Stimulated activated CD8-positive, alpha-beta memory T cell treated with anti-CD3 and anti-CD28 coated beads, Interleukin-2, amount 100 ng/mL, for 1 hour (primary cell): ENCODE measurements at regions not wholly inside any gene's neighbourhood (a gene's known extent, or its start where the extent isn't known, plus 50 kb on each side); places are given as distances from the start of the nearest gene placed in this dataset.

Source experiments
- DNase-seq, 2 donors: peaks; one replicate each; pipeline ENCODE4 v3.0.0-alpha.2; 2020; ENCODE audit warnings: low read depth in 2 of 2

DNA sequence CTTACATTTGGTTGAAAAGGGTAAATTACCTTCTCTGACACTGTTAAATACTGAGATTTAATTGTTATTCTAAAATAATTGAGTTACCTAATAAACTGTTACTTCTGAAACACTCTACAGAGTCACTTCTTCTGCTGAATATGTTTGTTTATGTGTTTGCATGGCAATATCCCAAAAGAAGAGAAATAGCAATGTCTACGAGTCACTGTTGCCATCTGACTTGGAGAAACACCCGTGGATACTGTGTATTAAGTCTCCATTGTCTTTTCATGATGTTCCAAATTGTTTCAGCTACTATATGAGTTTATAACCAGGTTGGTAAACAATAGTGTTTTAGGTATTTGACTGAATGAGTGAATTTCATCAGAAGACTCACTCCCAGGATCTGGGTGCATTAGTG, 754.2 kb upstream of the ID2 start:
- DNase-seq: no peak

DNA sequence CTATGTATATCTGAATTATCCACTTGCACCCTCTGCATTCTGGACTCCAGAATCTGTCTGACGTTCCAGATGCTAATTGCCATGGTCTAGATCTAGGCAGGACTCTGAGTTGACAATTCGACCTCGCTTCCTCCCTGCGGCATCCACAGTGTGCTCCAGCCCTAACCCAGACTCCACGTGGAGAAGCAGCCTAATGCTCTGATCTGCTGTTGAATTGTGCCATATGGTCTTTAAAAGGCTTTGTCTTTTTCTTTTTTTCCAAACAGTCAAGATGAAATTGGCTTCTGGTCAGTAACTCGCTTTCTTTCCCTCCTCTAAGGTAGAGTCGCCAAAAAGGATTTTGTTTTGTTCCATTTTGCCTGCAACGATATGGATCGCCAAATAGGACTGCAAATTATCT, 752.6 kb upstream of the ID2 start:
- no peak for DNase-seq

DNA sequence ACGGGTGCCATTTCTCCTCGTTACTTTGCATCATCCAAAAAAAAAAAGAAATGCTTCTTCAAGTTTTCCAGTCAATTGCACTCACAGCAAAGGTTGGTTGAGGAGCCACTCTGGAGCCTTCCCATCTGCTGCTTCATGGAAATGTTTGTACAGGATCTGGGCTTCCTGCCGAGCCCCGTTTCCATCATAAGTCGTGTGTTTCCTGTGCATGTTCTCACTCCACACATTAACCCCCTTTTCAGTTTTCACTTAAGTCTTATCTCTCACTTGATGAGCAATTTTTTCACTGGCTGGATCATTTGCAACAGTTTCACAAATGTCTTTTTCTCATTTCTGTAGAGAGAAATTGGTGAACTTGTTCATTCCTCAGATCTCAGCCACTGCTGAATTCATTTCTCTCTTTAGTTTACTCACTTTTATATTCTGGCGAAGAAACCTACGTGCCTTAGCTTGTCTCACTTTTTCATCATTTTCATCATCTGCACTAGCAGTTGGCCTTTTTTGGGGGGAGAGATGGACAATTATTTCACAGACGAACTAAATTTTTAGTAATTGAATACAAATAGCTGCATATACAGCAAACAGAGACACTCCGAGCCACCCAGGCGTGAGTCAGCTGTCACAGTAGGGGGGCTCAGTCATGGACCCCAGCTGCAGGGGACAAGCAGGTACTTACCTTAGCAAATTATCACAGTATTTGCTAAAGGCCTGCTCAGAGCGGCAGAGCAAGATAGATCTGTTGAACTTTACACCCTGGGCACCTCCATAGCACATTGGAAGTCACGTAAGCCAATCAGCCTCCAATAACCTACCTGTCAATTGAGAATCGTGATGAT, 750.8 kb upstream of the ID2 start:
- no peak for DNase-seq

DNA sequence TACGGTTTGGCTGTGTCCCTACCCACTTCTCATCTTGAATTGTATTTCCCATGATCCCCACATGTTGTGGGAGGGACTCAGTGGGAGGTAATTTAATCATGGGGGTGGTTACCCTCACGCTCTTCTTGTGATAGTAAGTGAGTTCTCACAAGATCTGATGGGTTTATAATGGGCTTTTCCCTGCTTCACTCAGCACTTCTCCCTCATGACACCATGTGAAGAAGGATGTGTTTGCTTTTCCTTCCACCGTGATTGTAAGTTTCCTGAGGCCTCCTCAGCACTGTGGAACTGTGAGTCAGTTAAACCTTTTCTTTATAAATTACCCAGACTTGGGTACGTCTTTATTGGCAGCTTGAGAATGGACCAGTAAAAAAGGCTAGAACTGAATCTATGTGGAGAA, 750.0 kb upstream of the ID2 start:
- DNase-seq: no peak

DNA sequence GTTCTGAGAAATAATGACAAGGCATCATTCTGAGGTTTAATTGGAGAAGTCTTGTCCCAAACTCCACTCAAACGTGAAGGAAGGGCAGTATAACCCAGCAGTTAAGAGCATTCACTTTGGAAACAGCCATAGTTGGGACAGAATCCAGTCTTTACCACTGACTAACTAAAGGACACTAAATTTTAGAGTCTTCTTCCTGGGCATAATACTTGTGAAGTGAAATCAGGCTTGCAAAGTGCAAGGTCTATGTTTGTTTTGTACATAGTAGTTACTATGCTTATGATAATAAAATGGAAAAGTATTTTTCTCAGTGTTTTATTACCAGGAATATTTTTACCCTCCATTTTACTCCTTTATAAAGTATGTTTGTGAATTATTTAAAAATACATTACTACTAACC, 748.2 kb upstream of the ID2 start:
- no peak for DNase-seq

DNA sequence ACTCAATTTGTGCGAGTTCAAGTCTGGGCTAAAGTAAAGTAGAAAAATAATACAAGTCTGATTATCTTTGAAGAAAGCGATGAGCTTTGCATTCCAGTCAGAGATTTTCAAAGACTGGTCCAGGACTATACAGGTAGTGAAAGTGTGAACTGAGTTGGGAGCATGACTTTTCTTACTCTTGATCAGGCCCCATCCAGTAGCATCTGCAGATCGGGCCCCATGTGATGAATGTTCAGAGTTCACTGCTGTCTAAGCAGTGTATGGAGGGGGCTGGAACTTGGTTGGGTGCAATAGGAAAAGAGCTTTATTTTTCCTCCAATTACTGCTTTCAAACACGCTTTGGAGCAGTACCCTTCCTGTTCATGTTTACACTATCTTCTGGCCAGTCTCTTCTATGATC, 747.4 kb upstream of the ID2 start:
- no peak for DNase-seq

DNA sequence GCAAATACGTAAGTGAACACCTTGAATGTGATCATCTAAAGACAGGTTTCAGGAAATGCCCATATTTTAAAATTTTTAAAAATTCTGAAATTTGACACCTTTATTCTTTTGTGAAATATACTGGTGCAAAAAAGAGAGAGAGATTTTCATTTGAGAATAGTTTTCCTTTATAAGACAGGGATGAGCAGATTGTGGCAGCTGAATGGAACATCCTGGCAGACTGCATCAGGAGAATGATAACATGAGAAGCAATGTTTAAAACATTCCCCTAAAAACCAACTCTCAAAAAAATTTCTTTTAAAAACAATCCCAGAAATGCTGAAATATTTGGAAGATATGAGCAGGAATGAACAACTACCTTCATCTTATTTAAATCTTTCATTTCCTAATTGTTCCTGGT, 744.8 kb upstream of the ID2 start:
- DNase-seq: no peak

DNA sequence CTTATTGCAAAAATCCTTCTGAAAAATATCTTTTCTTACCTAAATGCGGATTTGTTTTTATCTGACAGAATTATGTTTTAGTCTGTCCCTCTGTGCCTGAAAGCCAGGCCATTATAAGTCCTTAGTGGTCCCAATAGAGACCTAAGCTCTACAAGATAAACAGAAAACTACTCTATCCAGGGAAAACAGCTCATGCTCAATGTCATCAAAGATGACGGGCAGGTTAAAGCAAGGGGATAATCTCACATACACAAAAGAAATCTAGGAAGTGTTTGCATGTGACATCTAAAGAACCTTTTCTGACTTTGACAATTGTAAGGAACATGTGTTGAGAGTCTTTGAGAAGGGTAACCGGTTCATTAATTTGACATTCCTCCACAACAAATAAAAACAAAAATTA, 741.1 kb upstream of the ID2 start:
- no peak for DNase-seq

DNA sequence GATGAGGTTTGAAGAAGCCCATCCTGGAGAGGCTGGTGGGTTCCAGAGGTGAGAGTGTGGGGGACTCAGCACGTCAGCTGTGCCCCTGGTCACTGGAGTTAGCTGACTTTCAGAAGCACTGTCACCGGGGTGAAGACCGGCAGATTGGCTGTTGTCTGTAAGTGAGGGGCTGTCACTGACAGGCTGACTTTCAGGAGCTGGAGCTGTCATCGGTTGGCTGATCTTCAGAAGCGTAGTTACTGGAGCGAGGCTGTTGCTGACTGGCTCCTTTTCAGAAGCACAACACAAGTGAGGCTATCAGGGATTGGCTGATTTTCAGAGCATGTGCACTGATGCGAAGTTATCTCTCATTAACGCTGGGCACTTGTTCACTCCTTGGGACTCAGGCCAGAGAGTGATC, 738.4 kb upstream of the ID2 start:
- no peak for DNase-seq

DNA sequence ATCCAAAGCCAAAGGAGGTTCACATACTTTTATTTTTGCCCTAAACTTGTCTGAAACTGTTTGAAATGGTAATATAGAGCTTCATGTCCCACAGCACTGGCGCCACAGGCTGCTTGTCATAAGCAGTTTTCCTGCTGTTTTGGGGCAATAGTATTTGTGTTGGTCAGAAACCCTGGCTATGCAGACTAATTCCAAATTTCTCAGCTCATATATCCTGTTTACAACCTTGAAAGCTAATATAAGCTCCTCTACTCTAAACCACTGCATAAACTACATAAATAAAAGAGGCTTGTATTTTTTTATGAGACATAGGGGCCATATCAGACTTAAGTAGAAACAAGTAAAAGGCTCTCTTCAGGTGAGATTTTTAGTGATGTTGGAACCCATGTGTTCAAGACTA, 736.8 kb upstream of the ID2 start:
- DNase-seq: no peak

DNA sequence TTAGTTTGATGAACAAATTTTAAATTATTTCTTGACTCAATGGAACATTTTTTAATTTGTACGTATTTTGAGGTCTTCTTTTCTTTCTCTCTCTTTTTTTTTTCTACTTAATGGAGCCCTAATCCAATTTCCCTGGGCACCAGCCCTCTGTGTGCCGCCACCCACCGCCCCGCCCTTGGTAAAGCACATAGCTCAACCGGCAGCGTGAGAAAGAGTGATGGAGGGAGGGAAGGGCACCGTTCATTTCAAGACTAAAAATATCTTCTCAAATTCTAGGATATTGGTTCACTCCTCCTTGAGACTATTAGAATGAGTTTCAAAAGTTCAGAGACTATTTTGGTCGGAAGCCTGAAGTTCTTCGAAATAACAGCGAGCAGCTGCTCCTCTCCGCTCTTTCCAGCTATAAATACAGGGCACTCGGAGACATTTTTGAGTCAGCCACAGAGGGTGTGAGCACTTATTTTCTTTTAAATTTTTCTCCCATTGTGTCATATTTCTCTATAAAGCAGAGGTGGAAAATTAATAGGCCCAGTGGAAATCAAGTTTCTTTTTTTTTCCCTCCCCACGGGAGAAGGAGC, 731.7 kb upstream of the ID2 start:
- DNase-seq: no peak

DNA sequence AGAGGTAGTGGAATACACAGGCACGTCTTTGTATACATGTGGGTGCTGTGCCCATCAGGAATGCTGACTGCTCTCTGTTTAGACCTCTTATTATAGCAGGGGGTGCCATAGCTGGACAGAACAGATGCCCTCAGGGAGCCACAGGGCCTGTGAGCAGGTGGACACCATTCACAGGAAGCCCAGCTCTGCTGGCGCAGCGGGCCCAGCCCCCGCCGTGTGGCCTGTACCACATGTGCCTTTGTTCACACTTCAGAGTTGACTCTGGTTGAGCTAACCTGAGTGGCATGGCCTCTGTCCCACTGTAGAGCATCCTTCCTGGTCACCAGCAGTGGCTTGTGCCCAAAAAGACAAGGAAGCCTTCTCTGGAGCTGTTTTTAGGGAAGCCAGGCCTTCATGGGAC, 730.9 kb upstream of the ID2 start:
- DNase-seq: no peak

DNA sequence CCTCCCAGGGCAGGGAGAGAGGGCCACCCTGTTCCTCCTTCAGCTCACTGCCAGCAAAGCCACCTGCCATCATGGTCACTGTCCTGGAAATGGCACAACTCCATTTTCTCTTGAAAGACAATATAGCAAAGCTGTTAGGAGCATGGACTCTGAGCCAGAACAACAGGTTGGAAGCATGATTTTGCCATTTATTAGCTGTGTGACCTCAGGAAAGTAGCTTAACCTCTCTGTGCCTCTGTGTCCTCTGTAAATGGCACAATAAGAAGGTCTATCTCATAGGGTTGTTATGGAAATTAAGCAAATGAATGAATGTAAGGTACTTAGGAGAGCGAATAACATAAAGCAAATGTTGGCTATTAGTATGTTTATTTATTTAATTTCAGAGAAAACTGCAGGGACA, 730.4 kb upstream of the ID2 start:
- DNase-seq: no peak

DNA sequence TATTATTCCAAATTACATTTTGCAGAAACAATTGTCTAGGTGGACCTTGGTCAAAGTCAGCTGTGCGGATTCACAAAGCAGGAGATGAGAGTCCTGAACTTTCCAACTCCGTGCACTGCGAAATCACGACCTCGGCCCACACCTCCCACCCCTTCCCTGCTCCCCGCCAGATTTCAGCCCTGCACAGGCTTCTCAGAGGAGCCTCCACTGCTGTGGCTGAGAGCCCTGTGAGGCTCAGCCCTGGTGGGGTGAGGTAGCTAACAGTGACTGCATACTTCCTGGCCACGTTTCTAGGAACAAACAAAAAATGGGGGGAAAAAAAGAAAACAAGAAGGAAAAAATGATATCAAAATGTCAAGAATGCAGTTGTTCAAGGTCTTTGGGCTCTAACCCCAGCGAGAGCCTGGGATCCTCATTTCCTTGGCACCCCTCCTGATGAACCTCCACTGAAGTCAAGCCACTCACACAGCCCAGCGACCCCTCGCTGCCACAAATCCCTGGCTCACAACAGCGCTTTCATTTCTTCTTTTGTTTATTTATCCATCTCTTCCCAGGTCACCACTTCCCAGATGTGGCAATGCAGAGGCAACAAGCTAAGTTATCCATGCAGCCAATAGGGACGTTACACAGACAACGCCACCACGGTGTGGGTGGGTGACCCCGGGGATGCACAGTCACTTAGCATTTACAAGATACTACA, 729.7 kb upstream of the ID2 start:
- DNase-seq: no peak

DNA sequence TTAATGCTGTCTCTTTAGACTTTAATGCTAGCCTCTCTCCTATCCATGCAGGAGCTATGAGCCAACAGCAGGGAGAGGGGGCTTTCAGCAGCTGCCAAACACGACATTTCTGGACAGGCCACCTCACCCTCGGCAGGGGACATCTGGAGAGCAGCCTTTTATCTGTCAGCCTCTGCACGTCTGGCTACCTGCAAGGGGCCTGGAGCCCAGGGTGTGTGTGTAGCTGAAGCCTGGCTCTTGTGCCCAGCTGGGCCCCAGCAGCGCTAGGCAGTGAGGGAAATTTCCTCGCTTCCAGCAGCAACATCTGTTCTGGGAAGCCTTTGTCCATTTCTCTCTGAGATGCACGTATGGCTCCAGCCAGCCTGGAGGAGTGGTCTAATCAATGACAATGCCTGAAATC, 728.7 kb upstream of the ID2 start:
- DNase-seq: no peak

DNA sequence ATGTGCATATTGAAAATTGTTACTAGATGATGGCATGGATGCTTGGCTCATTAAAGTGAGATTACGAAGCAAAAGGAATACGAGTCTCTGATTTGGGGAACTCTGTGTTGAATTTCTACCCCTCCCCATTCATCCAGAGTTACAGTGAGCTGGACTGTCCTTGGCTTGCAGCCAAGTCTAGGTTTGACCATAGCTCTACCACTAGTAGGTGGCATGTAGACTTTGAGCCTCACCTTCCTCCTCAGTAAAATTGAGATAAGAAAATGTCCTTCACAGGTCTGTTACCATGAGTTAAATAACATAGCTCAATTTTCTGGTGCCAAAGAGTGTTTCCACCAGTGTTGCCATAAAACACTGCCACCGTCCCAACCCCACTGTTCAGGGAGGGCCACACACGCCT, 727.6 kb upstream of the ID2 start:
- no peak for DNase-seq

DNA sequence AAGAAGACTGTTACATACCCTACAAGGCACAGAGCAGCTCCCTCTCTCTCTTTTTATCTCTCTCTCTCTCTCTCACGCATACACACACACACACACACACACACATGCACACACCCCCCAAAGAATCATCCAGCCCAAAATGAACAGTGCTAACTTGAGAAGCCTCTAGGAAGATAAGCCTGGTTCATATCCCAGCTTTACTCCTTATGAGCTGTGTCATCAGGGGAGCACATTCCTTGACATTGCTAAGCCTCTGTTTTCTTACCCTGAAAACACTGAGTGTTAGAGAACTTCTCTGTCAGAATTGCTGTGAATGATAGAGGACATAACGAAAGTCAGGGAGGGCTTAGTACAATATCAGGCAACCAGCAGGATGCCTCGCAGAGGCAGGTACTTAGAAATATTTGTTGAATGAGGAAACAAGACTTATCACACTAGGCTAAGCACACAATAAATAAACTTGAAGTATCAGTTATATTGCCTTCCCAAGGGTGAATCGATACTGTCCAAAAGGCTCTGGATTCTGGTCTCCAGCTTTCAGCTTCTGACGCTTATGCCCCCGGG, 725.6 kb upstream of the ID2 start:
- DNase-seq: no peak

DNA sequence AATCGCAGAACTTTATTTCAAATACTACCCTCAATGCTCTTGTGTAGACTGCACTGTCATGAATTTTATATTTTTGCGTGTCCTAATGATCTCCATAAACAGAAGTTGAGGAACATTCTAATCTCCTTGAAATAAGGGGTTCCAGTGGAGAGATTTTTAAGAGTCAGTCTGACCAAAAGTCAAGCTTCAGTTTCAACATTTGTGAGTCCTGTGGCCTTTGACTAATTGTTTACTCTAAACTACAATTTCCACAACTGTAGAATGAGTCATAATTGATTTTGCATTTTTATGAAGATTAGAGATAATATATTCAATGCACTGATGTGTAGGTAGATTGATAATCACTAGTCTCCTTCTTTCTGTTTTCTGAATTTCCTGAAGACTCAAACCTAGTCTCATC, 720.3 kb upstream of the ID2 start:
- DNase-seq: no peak

DNA sequence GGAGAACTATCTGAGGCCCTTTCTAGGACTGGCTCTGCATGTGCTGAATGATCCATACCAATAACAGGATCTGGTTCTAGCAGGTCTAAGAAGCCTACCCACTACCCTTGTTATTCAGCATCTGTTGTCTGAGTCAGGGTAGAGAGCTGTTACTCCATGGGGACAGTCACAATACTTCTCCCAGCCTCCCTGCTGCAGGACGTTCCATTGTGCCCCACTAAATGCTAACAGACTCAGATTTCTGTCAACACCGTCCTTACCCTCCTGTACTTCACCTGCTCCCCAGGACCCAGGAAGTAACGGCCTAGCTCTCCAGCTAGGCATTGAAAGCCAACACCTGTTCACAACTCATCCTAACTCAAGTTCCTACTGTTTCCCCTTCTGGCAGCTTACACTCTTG, 719.7 kb upstream of the ID2 start:
- no peak for DNase-seq

DNA sequence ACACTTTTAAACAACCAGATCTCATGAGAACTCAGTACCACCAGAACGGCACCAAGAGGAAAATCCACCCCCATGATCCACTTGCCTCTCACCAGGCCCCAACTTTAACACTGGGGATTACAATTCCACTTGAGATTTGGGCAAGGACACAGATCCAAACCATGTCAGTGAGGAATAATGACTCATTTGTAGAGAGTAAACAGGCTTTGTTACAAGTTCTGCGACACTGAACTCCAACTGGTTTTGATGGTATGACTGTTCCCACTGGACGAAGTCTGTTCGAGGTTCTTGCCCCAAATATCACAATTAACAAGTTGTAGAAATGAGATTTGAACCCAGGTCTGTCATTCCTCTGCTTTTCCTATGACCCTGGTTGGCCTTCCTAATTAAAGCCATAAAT, 718.1 kb upstream of the ID2 start:
- DNase-seq: no peak

DNA sequence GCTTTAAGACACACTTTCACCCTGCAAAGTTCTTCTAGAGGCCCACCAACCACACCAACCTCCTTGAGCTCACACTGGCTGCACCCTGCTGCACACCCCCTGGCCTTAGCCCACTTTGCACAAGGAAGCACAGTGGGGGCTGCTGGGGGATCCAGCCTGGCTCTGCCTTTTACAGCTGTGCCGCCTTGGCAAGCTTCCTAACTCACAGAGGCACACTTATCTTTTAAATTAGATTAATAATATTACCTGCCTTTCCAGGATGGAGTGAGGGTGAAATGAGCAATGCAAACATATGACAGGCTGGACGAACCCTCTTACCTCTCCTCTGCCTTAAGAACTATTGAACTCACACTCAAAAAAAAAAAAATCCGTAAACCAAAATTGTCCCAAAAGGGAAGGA, 715.8 kb upstream of the ID2 start:
- no peak for DNase-seq

DNA sequence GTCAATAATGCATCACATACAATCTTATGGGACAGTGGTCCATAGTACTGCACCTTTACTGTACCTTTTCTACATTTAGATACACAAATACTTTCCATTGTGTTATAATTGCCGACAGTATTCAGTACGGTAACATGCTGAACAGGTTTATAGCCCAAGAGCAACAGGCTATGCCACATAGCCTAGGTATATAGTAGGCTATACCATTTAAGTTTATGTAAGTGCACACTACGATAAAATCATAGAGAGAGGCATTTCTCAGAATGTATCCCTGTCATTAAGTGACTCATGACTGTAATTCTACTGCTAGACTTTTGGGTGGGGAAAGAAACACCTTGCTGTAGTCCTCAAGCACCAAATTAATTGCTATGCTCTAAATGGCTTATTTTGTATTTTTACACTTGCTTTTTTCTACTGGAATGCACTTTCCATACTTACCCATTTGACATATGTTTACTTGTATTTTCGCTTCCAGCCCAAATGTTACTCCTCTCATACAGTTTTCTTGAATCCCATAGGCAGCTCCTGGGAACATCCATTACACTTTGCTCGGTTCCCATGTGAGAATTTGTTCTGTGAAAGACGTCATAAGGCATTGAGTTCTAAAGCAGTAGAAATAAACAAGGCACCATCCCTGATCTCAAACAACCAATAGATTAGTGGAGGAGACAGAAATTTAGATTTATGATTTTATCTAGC, 714.0 kb upstream of the ID2 start:
- no peak for DNase-seq
